Right cardiac atrium (tissue), 5 donors: ENCODE measurements at regions not wholly inside any gene's neighbourhood (a gene's known extent, or its start where the extent isn't known, plus 50 kb on each side); places are given as distances from the start of the nearest gene placed in this dataset.
"Not testable (repeated sequence)": the region's sequence is repeated elsewhere in the genome, so short reads cannot be mapped to it uniquely, and the experiment has no call there.

ENCODE experiments used
- ATAC-seq, 2 donors: fragments of 200-7000 bp; cut with Tn5 transposase; one replicate each; pipeline versions ENCODE4 v1.8.0 to v1.9.1; 2020; ENCODE audit warnings: moderate library complexity in 2 of 2, mild to moderate bottlenecking in 1 of 2
- DNase-seq, 3 donors: peaks; one replicate each; pipeline ENCODE4 v3.0.0-alpha.2; 2020
- H3K27ac ChIP-seq: one replicate; pipeline ENCODE4 v1.5.1; 2013; ENCODE audit warnings: mild to moderate bottlenecking, low read length, control low read depth, moderate library complexity
- H3K27me3 ChIP-seq: one replicate; pipeline ENCODE4 v1.6.1; 2013; ENCODE audit not compliant: control insufficient read depth, insufficient read depth
- H3K4me1 ChIP-seq: one replicate; pipeline ENCODE4 v1.6.1; 2013; ENCODE audit warnings: low read length; ENCODE audit not compliant: control insufficient read depth, insufficient read depth
- H3K4me3 ChIP-seq: one replicate; pipeline ENCODE4 v1.5.1; 2013; ENCODE audit warnings: low read length, control low read depth
- H3K9me3 ChIP-seq: one replicate; pipeline ENCODE4 v1.6.1; 2013; ENCODE audit warnings: low read length; ENCODE audit not compliant: control insufficient read depth
- WGBS: extraction: QIAGEN DNeasy Blood & Tissue Kit; methylation state at CpG from one replicate; pipeline ENCODE4 v1.1.7; 2013; 5-methylcytosine and 5-hydroxymethylcytosine counted together
- intact Hi-C, 4 donors: fragments of 100-400 bp; cut with DNase I; formaldehyde crosslinking; loops; one replicate each; pipeline versions ENCODE4 v1.11.0 to v1.14.0; 2022 to 2023
- donor health status: healthy with polysubstance abuse.
- donor health status: DM: no; HTN: yes; CAD: no.
- donor health status: DM: no; HTN: no; CAD: no.
- donor health status: DM: no; HTN: yes; CAD: no; lungs with severe emphysema.
- donor health status: DM: yes; HTN: yes; CAD: no.

GRCh38 chr1:183753464-183753891 is 51.4 kb upstream of the RGL1 start:
- no peaks in the 10 kb centered on the region for H3K4me1 ChIP-seq
- no peaks in the 10 kb centered on the region for H3K27me3 ChIP-seq
- ATAC-seq (peak in 1 of 2 donors; percentile 63), DNase-seq (no peak)
- no peak overlapping the region for H3K4me3 ChIP-seq
- intact Hi-C loops, result no loop called here
- no peak overlapping the region for H3K27ac ChIP-seq
- H3K9me3 ChIP-seq, result no peaks in the 10 kb centered on the region

GRCh38 chr1:183744132-183744913 is 60.6 kb upstream of the RGL1 start:
- Histone ChIP-seq H3K27me3 (no peaks in the 10 kb centered on the region), H3K27ac (no peak overlapping the region), H3K4me1 (no peaks in the 10 kb centered on the region), H3K4me3 (no peak overlapping the region), H3K9me3 (peaks cover 2% of the 10 kb centered on the region)
- ATAC-seq, result no peak
- DNase-seq, result no peak
- intact Hi-C loops, result no loop called here
- WGBS, result 76% methylated on average over 1 of the region's 1 CpG

GRCh38 chr1:183742355-183742754 is 62.6 kb upstream of the RGL1 start:
- intact Hi-C loops, result no loop called here
- WGBS, result 90% methylated on average over 4 of the region's 4 CpGs
- ATAC-seq (no peak), DNase-seq (no peak)
- Histone ChIP-seq H3K27ac (no peak overlapping the region), H3K27me3 (no peaks in the 10 kb centered on the region), H3K9me3 (peaks cover 2% of the 10 kb centered on the region), H3K4me3 (no peak overlapping the region), H3K4me1 (no peaks in the 10 kb centered on the region)

- H3K4me1 ChIP-seq, result peaks cover under 1% of the 10 kb centered on the region
- 31% methylated on average over 6 of the region's 6 CpGs for WGBS
- DNase-seq (no peak), ATAC-seq (no peak)
- H3K4me3 ChIP-seq, result no peak overlapping the region
- intact Hi-C loops, result no loop called here
- H3K27me3 ChIP-seq, result no peaks in the 10 kb centered on the region
- H3K9me3 ChIP-seq, result peaks cover 2% of the 10 kb centered on the region
- no peak overlapping the region for H3K27ac ChIP-seq
These were observed 65.1 kb upstream of the RGL1 start for GRCh38 chr1:183739741-183740271.

GRCh38 chr1:183739082-183739481 is 65.8 kb upstream of the RGL1 start:
- no peak for ATAC-seq
- Histone ChIP-seq H3K9me3 (peaks cover 2% of the 10 kb centered on the region), H3K4me1 (peaks cover 2% of the 10 kb centered on the region), H3K4me3 (no peak overlapping the region), H3K27ac (no peak overlapping the region), H3K27me3 (no peaks in the 10 kb centered on the region)
- intact Hi-C loops, result no loop called here
- no peak for DNase-seq
- 98% methylated on average over 2 of the region's 2 CpGs for WGBS

- H3K4me3 ChIP-seq, H3K9me3 ChIP-seq, intact Hi-C loops, ATAC-seq, H3K27ac ChIP-seq, H3K4me1 ChIP-seq, DNase-seq, H3K27me3 ChIP-seq: not testable (repeated sequence)
- WGBS, result 96% methylated on average over 7 of the region's 7 CpGs
These were observed 67.0 kb upstream of the RGL1 start for GRCh38 chr1:183737916-183738315.

- no peaks in the 10 kb centered on the region for H3K9me3 ChIP-seq
- intact Hi-C loops, result no loop called here
- H3K27me3 ChIP-seq, result no peaks in the 10 kb centered on the region
These were observed 68.6 kb upstream of the RGL1 start for GRCh38 chr1:183736343-183736742.

GRCh38 chr1:183735069-183735860 is 69.7 kb upstream of the RGL1 start:
- no peak overlapping the region for H3K27ac ChIP-seq
- H3K4me1 ChIP-seq, result peaks cover 2% of the 10 kb centered on the region
- WGBS, result 34% methylated on average over 1 of the region's 1 CpG
- intact Hi-C loops, result no loop called here
- no peaks in the 10 kb centered on the region for H3K9me3 ChIP-seq
- no peak for DNase-seq
- H3K4me3 ChIP-seq, result no peak overlapping the region
- ATAC-seq, result peak; percentile 31 to 33
- H3K27me3 ChIP-seq, result no peaks in the 10 kb centered on the region

More at GRCh38 chr1:183736343-183736742, 68.6 kb upstream of the RGL1 start:
- DNase-seq, result no peak
- peaks cover 2% of the 10 kb centered on the region for H3K4me1 ChIP-seq
- no peak overlapping the region for H3K4me3 ChIP-seq
- H3K27ac ChIP-seq, result no peak overlapping the region
- no peak for ATAC-seq

DNA sequence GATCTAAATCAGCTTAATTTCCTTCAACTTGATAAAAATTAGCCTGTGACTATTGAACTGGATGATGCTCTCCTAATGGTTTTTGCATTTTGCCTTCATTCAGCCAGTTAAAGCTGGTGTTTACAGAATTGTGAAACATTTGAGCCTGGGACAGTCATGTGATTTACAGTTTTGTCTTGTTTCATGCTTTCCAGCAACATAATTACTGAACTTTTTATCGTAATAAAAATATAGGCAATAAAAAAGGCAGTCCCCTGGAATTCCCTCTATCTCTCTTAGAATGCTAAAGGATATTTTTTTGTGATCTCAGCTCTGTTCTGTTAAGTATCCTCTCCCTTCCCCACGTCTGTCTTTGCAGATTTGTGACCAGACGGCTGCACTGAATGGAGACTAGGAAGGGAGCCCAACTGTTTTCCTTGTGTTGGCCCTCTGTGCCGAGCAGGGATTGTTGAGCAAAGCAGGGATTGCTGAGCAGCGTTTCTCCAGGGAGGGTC is 70.3 kb upstream of the RGL1 start:
- H3K27me3 ChIP-seq, result no peaks in the 10 kb centered on the region
- no peak overlapping the region for H3K27ac ChIP-seq
- no peak overlapping the region for H3K4me3 ChIP-seq
- intact Hi-C loops, result no loop called here
- DNase-seq, result peak; percentile 41 to 69 (median 65)
- no peaks in the 10 kb centered on the region for H3K9me3 ChIP-seq
- peak; percentile 82 to 96 for ATAC-seq
- H3K4me1 ChIP-seq, result peaks cover 3% of the 10 kb centered on the region
- 26% methylated on average over 5 of the region's 5 CpGs for WGBS

GRCh38 chr1:183733715-183734114 is 71.2 kb upstream of the RGL1 start:
- no peaks in the 10 kb centered on the region for H3K9me3 ChIP-seq
- ATAC-seq, result no peak
- no peak overlapping the region for H3K27ac ChIP-seq
- peaks cover 3% of the 10 kb centered on the region for H3K4me1 ChIP-seq
- intact Hi-C loops, result no loop called here
- WGBS, result 82% methylated on average over 2 of the region's 2 CpGs
- H3K27me3 ChIP-seq, result no peaks in the 10 kb centered on the region
- H3K4me3 ChIP-seq, result no peak overlapping the region
- DNase-seq, result no peak

DNA sequence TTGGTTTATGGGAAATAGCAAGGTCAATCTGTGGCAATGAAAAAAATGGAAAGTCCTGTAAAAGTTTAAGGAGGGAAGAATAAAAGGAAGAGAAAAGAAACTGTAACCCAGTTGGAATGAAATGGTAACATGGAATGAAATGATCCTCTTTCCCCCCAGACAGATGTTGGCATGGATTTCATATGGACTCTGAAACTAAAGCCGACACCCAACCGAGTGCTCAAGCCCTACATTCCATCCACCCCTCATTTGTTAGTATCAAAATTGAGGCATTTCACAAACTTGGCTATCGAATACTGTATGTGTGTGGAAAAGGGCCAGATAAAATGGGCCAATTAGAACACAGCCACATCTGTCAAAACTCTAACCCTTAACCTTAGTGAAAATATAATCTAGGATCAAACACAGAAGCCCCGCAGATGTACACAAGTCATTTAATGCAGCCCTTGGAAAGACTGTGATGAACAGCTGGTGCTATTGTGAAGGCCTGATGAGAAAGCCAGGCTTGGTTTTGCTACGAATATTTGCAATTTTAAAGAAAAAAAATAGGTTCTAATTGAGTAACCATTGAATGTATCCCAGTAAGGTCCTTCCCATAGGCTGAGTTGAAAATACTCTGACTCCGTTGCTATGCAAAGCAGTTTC is 72.6 kb upstream of the RGL1 start:
- Histone ChIP-seq H3K27ac (no peak overlapping the region), H3K4me3 (no peak overlapping the region), H3K27me3 (no peaks in the 10 kb centered on the region), H3K9me3 (no peaks in the 10 kb centered on the region), H3K4me1 (peaks cover 3% of the 10 kb centered on the region)
- no peak for ATAC-seq
- DNase-seq, result no peak
- intact Hi-C loops, result no loop called here
- WGBS, result 70% methylated on average over 6 of the region's 6 CpGs
